ENCODE measurements at regions not wholly inside any gene's neighbourhood (a gene's known extent, or its start where the extent isn't known, plus 50 kb on each side); places are given as distances from the start of the nearest gene placed in this dataset.

GRCh38 chr1:222417264-222417663 lies 130.6 kb downstream of the HHIPL2 start:
- H3K9me3 ChIP-seq (ENCODE audit: control insufficient read depth, low read length), result no peaks in the 10 kb centered on the region
- no peaks in the 10 kb centered on the region for H3K36me3 ChIP-seq (ENCODE audit: control insufficient read depth, insufficient read depth, low read length)

GRCh38 chr1:222416001-222416791 lies 131.7 kb downstream of the HHIPL2 start:
- no peak overlapping the region for H3K27ac ChIP-seq
- no peaks in the 10 kb centered on the region for H3K9me3 ChIP-seq (ENCODE audit: control insufficient read depth, low read length)
- H3K4me1 ChIP-seq, result no peaks in the 10 kb centered on the region
- H3K9ac ChIP-seq, result no peak overlapping the region
- H3K36me3 ChIP-seq (ENCODE audit: control insufficient read depth, insufficient read depth, low read length), result no peaks in the 10 kb centered on the region
- H3K79me2 ChIP-seq, result no peaks in the 10 kb centered on the region
- no peak for TF ChIP-seq CTCF (IDR thresholded peaks at IDR 0.05)
- no peak overlapping the region for H3K4me3 ChIP-seq (ENCODE audit: low read depth, low read length)
- H3K27me3 ChIP-seq (ENCODE audit: control insufficient read depth, insufficient read depth, low read length), result no peaks in the 10 kb centered on the region
- no peak overlapping the region for H2AFZ ChIP-seq
- H3K4me2 ChIP-seq (ENCODE audit: low read length), result no peak overlapping the region

More at GRCh38 chr1:222417264-222417663, 130.6 kb downstream of the HHIPL2 start:
- Histone ChIP-seq H3K4me3 (ENCODE audit: low read depth, low read length) (no peak overlapping the region), H3K9ac (no peak overlapping the region), H3K27ac (no peak overlapping the region), H3K79me2 (no peaks in the 10 kb centered on the region), H2AFZ (no peak overlapping the region), H3K27me3 (ENCODE audit: control insufficient read depth, insufficient read depth, low read length) (no peaks in the 10 kb centered on the region), H3K4me2 (ENCODE audit: low read length) (no peak overlapping the region), H3K4me1 (no peaks in the 10 kb centered on the region)
- no peak for TF ChIP-seq CTCF (IDR thresholded peaks at IDR 0.05)

GRCh38 chr1:222415441-222415840 lies 132.5 kb downstream of the HHIPL2 start:
- H3K4me2 ChIP-seq (ENCODE audit: low read length), result no peak overlapping the region
- no peak overlapping the region for H3K9ac ChIP-seq
- no peak overlapping the region for H3K27ac ChIP-seq
- H3K79me2 ChIP-seq, result no peaks in the 10 kb centered on the region
- H2AFZ ChIP-seq, result no peak overlapping the region
- no peak for TF ChIP-seq CTCF (IDR thresholded peaks at IDR 0.05)
- H3K27me3 ChIP-seq (ENCODE audit: control insufficient read depth, insufficient read depth, low read length), result no peaks in the 10 kb centered on the region
- H3K4me3 ChIP-seq (ENCODE audit: low read depth, low read length), result no peak overlapping the region
- no peaks in the 10 kb centered on the region for H3K4me1 ChIP-seq
- no peaks in the 10 kb centered on the region for H3K9me3 ChIP-seq (ENCODE audit: control insufficient read depth, low read length)
- no peaks in the 10 kb centered on the region for H3K36me3 ChIP-seq (ENCODE audit: control insufficient read depth, insufficient read depth, low read length)

- Histone ChIP-seq H3K27me3 (ENCODE audit: control insufficient read depth, insufficient read depth, low read length) (no peaks in the 10 kb centered on the region), H3K4me2 (ENCODE audit: low read length) (no peak overlapping the region), H3K4me1 (no peaks in the 10 kb centered on the region), H2AFZ (no peak overlapping the region), H3K79me2 (no peaks in the 10 kb centered on the region), H3K4me3 (ENCODE audit: low read depth, low read length) (no peak overlapping the region), H3K9ac (no peak overlapping the region), H3K9me3 (ENCODE audit: control insufficient read depth, low read length) (no peaks in the 10 kb centered on the region), H3K27ac (no peak overlapping the region), H3K36me3 (ENCODE audit: control insufficient read depth, insufficient read depth, low read length) (no peaks in the 10 kb centered on the region)
- TF ChIP-seq CTCF (IDR thresholded peaks at IDR 0.05), result no peak
These were observed 133.8 kb downstream of the HHIPL2 start for GRCh38 chr1:222413991-222414549.
